GM10266 (cell line): ENCODE measurements at regions not wholly inside any gene's neighbourhood (a gene's known extent, or its start where the extent isn't known, plus 50 kb on each side); places are given as distances from the start of the nearest gene placed in this dataset.

Experiments used
- DNase-seq: peaks from one replicate; pipeline ENCODE4 v3.0.0; 2012; ENCODE audit errors: extremely low spot score
- CTCF ChIP-seq: IDR thresholded peaks from 2 replicates; pipeline ENCODE4 v1.5.1; 2012; ENCODE audit warnings: mild to moderate bottlenecking, low read depth; ENCODE audit not compliant: control insufficient read depth, insufficient read depth; ENCODE audit errors: missing control alignments

GRCh38 chr7:121493553-121493952, 97.4 kb upstream of the FAM3C start:
- no peak for DNase-seq

GRCh38 chr7:121490309-121490708, 94.2 kb upstream of the FAM3C start:
- no peak for DNase-seq
- TF ChIP-seq CTCF, result no peak

More at GRCh38 chr7:121493553-121493952, 97.4 kb upstream of the FAM3C start:
- TF ChIP-seq CTCF, result no peak

GRCh38 chr7:121489440-121489839, 93.3 kb upstream of the FAM3C start:
- no peak for TF ChIP-seq CTCF
- DNase-seq, result no peak

GRCh38 chr7:121488111-121488650, 92.1 kb upstream of the FAM3C start:
- TF ChIP-seq CTCF, result no peak
- no peak for DNase-seq

- DNase-seq, result no peak
- TF ChIP-seq CTCF, result no peak
These were observed 90.5 kb upstream of the FAM3C start for GRCh38 chr7:121486590-121486989.

GRCh38 chr7:121485467-121486243, 89.5 kb upstream of the FAM3C start:
- TF ChIP-seq CTCF, result no peak
- no peak for DNase-seq

- no peak for TF ChIP-seq CTCF
- no peak for DNase-seq
These were observed 88.1 kb upstream of the FAM3C start for GRCh38 chr7:121484089-121484763.
